ENCODE measurements at regions not wholly inside any gene's neighbourhood (a gene's known extent, or its start where the extent isn't known, plus 50 kb on each side); places are given as distances from the start of the nearest gene placed in this dataset.

GRCh38 chr5:29412979-29413378 is 1780.5 kb upstream of the CDH6 start:
- no peak for TF ChIP-seq TCF12 (IDR thresholded peaks at IDR 0.05; ENCODE audit: low read depth)
- TF ChIP-seq RAD21 (IDR thresholded peaks at IDR 0.05; ENCODE audit: low read depth): no peak
- no peak for TF ChIP-seq FOXM1 (IDR thresholded peaks at IDR 0.05; ENCODE audit: borderline replicate concordance, low read depth)
- no peak for TF ChIP-seq MAX (IDR thresholded peaks at IDR 0.05)
- TF ChIP-seq USF1 (IDR thresholded peaks at IDR 0.05): no peak
- no peak for TF ChIP-seq YY1 (IDR thresholded peaks at IDR 0.05; ENCODE audit: low read depth)
- TF ChIP-seq CEBPB (IDR thresholded peaks at IDR 0.05): no peak
- no peak for TF ChIP-seq EGR1 (IDR thresholded peaks at IDR 0.05)
- no peak for TF ChIP-seq NFIC (IDR thresholded peaks at IDR 0.05)
- TF ChIP-seq CREB1 (IDR thresholded peaks at IDR 0.05; ENCODE audit: low read depth): no peak
- TF ChIP-seq TEAD4 (IDR thresholded peaks at IDR 0.05): no peak
- no peak for TF ChIP-seq EP300 (IDR thresholded peaks at IDR 0.05; ENCODE audit: borderline replicate concordance)
- no peak for TF ChIP-seq REST (IDR thresholded peaks at IDR 0.05; ENCODE audit: low read depth)
- no peak for TF ChIP-seq TAF1 (IDR thresholded peaks at IDR 0.05; ENCODE audit: low read depth)
- TF ChIP-seq ZBTB7A (IDR thresholded peaks at IDR 0.05; ENCODE audit: low read depth): no peak

GRCh38 chr5:29402270-29402669 is 1791.2 kb upstream of the CDH6 start:
- TF ChIP-seq REST (IDR thresholded peaks at IDR 0.05; ENCODE audit: low read depth) (no peak), MAX (IDR thresholded peaks at IDR 0.05) (no peak), TEAD4 (IDR thresholded peaks at IDR 0.05) (no peak), EP300 (IDR thresholded peaks at IDR 0.05; ENCODE audit: borderline replicate concordance) (no peak), YY1 (IDR thresholded peaks at IDR 0.05; ENCODE audit: low read depth) (no peak), NFIC (IDR thresholded peaks at IDR 0.05) (no peak), FOXM1 (IDR thresholded peaks at IDR 0.05; ENCODE audit: borderline replicate concordance, low read depth) (no peak), USF1 (IDR thresholded peaks at IDR 0.05) (no peak), ZBTB7A (IDR thresholded peaks at IDR 0.05; ENCODE audit: low read depth) (no peak), RAD21 (IDR thresholded peaks at IDR 0.05; ENCODE audit: low read depth) (no peak), CEBPB (IDR thresholded peaks at IDR 0.05) (no peak), CREB1 (IDR thresholded peaks at IDR 0.05; ENCODE audit: low read depth) (no peak), TAF1 (IDR thresholded peaks at IDR 0.05; ENCODE audit: low read depth) (no peak), EGR1 (IDR thresholded peaks at IDR 0.05) (no peak), TCF12 (IDR thresholded peaks at IDR 0.05; ENCODE audit: low read depth) (no peak)

GRCh38 chr5:29389993-29390392 is 1803.5 kb upstream of the CDH6 start:
- TF ChIP-seq CREB1 (IDR thresholded peaks at IDR 0.05; ENCODE audit: low read depth) (no peak), EP300 (IDR thresholded peaks at IDR 0.05; ENCODE audit: borderline replicate concordance) (no peak), TCF12 (IDR thresholded peaks at IDR 0.05; ENCODE audit: low read depth) (no peak), CEBPB (IDR thresholded peaks at IDR 0.05) (no peak), FOXM1 (IDR thresholded peaks at IDR 0.05; ENCODE audit: borderline replicate concordance, low read depth) (no peak), USF1 (IDR thresholded peaks at IDR 0.05) (no peak), EGR1 (IDR thresholded peaks at IDR 0.05) (no peak), TEAD4 (IDR thresholded peaks at IDR 0.05) (no peak), ZBTB7A (IDR thresholded peaks at IDR 0.05; ENCODE audit: low read depth) (no peak), REST (IDR thresholded peaks at IDR 0.05; ENCODE audit: low read depth) (no peak), MAX (IDR thresholded peaks at IDR 0.05) (no peak), YY1 (IDR thresholded peaks at IDR 0.05; ENCODE audit: low read depth) (no peak), NFIC (IDR thresholded peaks at IDR 0.05) (no peak), TAF1 (IDR thresholded peaks at IDR 0.05; ENCODE audit: low read depth) (no peak), RAD21 (IDR thresholded peaks at IDR 0.05; ENCODE audit: low read depth) (no peak)

All from Ishikawa (cell line).